GM12864 (cell line): ENCODE measurements at regions not wholly inside any gene's neighbourhood (a gene's known extent, or its start where the extent isn't known, plus 50 kb on each side); places are given as distances from the start of the nearest gene placed in this dataset.
A peak's percentile ranks its signal among the peaks of the same experiment; 100 is the strongest.
"Not testable (repeated sequence)": the region's sequence is repeated elsewhere in the genome, so short reads cannot be mapped to it uniquely, and the experiment has no call there.

ENCODE experiments used
- DNase-seq: peaks from one replicate; pipeline ENCODE4 v3.0.0-alpha.2; 2011; ENCODE audit warnings: low read depth
- H3K4me3 ChIP-seq: 2 replicates; pipeline ENCODE4 v1.5.1; 2011; ENCODE audit warnings: mild to moderate bottlenecking, low read depth, low read length, control low read depth
- TF ChIP-seq, protein P1 (sequence below): IDR thresholded peaks from 2 replicates; pipeline ENCODE4 v1.5.1; 2011; ENCODE audit warnings: low read depth, mild to moderate bottlenecking, moderate library complexity, low read length, control low read depth, inconsistent platforms; ENCODE audit errors: missing control alignments

DNA sequence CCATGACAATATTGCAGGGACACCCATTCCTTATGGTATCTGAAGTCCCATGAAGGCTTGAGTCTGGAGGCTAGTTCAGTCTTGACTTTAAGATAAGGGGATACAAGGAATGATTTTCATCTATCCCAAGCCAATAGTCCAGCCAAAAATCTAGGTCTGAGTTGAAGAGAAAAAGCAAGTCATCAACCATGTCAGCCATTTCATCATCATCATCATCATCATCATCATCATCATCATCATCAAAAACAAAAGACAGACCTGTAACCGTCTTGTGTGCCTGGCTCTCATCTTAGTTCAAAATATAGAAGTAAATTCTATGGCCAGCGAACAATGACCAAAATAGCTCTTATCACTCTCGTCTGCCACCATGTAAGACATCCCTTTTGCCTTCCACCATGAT, 59.5 kb upstream of the FAM90A26 start:
- DNase-seq, H3K4me3 ChIP-seq: not testable (repeated sequence)

DNA sequence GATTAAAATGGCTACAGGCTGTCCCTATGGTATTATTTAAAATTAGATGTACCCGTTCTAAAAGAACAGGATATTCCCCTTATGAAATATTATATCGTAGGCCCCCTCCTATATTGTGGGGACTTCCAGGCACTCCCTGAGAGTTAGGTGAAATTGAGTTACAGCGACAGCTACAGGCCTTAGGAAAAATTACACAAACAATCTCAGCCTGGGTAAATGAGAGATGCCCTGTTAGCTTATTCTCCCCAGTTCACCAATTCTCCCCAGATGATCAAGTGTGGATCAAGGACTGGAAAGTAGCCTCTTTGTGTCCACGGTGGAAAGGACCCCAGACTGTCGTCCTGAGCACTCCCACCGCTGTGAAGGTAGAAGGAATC, 67.1 kb upstream of the FAM90A26 start:
- not testable (repeated sequence) for H3K4me3 ChIP-seq, DNase-seq
- TF ChIP-seq, protein P1, sequence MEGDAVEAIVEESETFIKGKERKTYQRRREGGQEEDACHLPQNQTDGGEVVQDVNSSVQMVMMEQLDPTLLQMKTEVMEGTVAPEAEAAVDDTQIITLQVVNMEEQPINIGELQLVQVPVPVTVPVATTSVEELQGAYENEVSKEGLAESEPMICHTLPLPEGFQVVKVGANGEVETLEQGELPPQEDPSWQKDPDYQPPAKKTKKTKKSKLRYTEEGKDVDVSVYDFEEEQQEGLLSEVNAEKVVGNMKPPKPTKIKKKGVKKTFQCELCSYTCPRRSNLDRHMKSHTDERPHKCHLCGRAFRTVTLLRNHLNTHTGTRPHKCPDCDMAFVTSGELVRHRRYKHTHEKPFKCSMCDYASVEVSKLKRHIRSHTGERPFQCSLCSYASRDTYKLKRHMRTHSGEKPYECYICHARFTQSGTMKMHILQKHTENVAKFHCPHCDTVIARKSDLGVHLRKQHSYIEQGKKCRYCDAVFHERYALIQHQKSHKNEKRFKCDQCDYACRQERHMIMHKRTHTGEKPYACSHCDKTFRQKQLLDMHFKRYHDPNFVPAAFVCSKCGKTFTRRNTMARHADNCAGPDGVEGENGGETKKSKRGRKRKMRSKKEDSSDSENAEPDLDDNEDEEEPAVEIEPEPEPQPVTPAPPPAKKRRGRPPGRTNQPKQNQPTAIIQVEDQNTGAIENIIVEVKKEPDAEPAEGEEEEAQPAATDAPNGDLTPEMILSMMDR = peak; percentile 11

DNA sequence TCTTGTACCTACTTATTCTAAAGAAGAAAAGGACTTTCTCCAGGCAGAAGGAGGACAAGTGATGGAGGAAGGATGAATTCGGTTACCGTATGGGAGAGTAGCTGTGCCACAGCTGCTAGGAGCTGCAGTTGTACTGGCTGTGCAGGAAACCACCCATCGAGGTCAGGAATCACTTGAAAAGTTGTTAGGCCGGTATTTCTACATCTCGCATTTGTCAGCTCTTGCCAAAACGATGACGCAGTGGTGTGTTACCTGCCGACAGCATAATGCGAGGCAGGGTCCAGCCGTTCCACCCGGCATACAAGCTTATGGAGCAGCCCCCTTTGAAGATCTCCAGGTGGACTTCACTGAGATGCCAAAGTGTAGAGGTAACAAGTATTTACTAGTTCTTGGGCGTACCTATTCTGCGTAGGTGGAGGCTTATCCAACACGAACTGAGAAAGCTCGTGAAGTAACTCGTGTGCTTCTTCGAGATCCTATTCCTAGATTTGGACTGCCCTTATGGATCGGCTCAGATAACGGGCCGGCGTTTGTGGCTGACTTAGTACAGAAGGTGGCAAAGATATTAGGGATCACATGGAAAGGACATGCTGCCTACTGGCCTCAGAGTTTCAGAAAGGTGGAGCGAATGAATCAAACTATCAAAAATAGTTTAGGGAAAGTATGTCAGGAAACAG, 67.6 kb upstream of the FAM90A26 start:
- DNase-seq, H3K4me3 ChIP-seq: not testable (repeated sequence)

DNA sequence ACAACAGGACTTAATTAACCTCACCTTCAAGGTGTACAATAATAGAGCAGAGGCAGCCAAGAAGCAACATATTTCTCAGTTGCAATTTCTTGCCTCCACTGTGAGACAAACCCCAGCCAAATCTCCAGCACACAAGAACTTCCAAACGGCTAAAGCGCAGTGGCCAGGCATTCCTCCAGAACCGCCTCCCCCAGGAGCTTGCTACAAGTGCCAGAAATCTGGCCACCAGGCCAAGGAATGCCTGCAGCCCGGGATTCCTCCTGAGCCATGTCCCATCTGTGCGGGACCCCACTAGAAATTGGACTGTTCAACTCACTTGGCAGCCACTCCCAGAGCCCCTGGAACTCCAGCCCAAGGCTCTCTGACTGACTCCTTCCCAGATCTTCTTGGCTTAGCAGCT, 73.9 kb upstream of the FAM90A26 start:
- DNase-seq, H3K4me3 ChIP-seq: not testable (repeated sequence)

DNA sequence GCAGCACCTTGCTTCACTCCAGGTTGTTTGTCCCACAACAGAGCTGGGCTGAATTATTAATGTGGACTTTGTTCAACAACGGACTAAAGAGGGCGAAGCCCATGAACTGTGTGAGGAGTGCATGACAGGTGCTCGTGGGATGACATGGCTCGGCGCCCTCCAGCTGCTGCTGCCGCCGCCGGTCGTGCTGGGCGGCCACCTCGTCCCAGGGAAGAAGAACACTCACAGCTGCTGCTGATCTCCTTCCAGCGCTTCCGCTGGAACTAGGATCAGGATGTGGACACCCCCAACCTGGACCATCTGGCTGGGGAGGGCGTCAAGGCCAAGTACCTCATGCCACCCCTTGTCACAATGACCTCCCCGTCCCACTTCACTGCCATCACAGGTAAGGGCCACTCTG, 91.4 kb upstream of the FAM90A26 start:
- DNase-seq, H3K4me3 ChIP-seq: not testable (repeated sequence)

DNA sequence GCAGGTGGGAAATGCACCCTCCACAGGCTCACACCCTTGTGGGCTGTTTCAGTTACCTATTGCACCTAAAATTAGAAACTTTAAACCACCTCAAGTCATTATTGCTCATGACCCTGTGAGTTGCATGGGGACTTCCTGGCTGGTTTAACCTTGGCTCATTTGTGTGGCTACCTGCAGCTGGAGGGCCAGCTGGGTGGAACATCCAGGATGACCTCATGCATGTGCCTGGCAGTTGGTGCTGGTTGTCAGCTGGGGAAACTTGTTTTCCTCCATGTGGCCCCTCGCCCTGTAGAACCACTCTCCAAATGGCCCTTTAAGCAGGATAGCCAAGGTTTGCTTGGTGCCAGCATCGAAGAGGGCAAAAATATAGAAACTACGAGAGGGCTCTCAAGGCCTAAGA, 93.2 kb upstream of the FAM90A26 start:
- DNase-seq, H3K4me3 ChIP-seq: not testable (repeated sequence)

DNA sequence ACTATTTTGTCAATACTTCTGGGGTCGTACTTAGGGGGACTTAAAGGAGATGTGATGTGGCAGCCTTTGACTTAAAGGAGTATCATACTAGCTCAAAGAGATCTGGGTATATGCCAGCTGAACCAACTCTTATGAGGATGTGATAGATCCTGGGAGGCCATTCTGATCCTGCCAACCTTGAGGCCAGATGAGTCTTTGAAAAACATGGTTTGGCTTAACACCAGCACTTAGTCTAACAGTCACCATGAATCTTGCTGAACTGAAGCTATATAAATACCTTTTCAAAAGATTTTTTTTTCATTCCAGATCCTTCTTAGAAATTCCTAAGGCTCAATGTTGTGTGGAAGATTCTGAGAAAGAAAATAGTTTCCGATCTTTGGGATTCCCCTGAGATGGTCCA, 93.7 kb upstream of the FAM90A26 start:
- not testable (repeated sequence) for H3K4me3 ChIP-seq, DNase-seq

DNA sequence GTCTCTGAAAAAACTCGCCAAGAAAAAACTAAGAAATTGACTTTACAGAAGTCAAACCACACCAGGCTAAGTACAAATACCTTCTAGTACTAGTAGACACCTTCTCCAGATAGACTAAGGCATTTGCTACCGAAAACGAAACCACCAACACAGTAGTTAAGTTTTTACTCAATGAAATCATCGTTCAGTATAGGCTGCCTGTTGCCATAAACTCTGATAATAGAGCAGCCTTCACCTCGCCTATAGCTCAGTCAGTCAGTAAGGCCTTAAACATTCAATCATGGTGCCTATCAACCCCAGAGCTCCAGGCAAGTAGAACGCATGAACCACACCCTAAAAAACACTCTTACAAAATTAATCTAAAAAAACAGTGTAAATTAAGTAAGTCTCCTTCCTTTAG, 96.8 kb upstream of the FAM90A26 start:
- H3K4me3 ChIP-seq, DNase-seq: not testable (repeated sequence)

DNA sequence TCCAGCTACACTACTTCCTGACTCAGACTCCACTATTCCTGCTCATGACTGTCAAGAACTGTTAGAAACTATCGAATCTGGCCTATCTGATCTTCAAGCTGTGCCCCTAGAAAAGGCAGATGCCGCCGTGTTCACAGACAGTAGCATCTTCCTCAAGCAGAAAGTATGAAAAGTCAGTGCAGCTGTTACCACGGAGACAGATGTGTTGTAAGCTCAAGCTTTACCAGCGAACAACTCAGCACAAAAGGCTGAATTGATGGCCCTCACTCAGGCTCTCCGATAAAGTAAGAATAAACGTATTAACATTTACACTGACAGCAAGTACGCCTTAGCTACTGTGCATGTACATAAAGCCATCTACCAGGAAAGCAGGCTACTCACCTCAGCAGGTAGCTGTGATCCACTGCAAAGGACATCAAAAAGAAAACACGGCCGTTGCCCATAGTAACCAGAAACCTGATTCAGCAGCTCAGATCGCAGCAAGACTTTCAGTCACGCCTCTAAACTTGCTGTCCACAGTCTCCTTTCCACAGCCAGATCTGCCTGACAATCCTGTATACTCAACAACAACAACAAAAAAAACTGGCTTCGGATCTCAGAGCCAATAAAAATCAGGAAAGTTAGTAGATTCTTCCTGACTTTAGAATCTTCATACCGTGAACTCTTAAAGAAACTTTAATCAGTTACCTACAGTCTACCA, 97.5 kb upstream of the FAM90A26 start:
- DNase-seq, H3K4me3 ChIP-seq: not testable (repeated sequence)

DNA sequence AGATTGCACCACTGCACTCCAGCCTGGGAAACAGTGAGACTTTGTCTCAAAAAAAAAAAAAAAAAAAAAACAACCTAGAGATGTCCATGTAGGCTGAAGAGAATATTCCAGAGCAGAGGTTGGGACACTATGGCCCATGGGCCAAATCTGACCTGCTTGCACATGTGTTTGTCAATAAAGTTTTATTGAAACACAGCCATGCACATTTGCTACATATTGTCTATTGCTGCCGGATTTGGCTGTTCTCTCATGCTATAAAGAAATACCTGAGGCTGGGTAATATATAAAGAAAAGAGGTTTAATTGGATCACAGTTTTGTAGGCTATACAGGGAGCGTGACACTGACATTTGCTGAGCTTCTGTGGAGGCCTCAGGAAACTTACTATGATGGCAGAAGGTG, 102.3 kb upstream of the FAM90A26 start:
- H3K4me3 ChIP-seq, DNase-seq: not testable (repeated sequence)

DNA sequence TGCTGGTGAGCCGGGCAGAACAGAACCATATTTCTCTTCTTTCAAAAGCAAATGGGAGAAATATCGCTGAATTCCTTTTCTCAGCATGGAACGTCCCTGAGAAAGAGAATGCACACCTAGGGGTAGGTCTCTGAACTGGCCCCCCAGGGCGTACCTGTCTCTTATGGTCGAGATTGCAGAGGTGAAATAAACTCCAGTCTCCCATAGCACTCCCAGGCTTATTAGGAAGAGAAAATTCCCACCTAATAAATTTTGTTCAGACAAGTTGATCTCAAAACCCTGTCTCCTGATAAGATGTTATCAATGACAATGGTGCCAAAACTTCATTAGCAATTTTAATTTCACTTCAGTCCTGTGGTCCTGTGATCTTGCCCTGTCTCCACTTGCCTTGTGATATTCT, 106.6 kb upstream of the FAM90A26 start:
- H3K4me3 ChIP-seq, DNase-seq: not testable (repeated sequence)

DNA sequence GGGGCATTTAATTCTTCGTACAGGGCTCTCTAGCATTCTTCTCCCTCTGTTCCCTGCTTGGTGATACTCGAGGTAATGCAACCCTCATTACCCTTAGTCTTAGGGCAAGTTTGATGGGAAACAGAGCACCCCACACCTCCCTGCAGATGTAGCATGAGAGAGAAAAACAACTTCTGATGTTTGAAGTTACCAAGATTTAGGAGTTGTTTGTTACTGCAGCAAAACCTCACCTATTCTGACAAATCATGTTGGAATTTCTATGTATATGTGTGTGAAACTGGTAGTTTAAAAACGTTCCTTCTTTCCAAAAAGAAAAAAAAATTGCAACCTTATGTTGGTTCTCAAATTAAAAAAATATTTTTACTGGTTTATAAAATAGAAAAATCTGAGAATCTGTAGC, 145.3 kb upstream of the FAM90A26 start:
- DNase-seq, H3K4me3 ChIP-seq: not testable (repeated sequence)

DNA sequence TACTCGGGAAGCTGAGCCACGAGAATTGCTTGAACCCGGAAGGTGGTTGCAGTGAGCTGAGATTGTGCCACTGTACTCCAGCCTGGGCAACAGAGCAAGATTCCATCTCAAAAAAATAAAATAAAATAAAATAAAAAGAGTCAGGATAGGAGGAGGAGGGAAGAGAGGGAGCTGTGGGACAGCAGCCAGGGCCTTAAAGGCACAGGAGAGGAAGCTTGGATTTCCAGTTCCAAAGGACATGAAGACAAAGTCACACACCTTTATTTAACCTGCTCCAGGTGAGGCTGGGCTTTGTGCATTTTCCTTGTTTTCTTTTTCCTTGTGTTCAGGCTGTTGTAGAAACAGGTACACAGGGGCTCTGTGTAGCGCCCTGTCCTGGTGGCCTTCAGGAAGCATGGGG, 138.2 kb upstream of the HMX1 start:
- DNase-seq, H3K4me3 ChIP-seq: not testable (repeated sequence)

DNA sequence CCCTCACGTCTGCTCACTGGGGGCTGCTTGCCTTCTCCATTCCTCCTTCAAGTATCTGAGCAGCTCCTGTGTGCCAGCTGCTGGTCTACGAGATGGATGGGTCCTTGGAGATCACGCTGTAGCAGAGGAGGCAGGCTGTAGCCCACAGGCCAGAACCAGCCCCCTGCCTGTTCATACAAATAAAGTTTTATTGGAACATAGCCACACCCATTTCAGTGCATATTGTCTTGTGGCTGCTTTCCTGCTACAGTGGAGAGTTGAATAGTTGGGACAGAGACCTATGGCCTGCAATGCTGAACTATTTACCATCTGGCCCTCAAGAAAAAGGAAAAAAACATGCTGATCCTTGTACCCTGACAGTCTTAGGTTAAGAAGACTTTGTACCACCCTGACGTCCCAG, 136.8 kb upstream of the HMX1 start:
- not testable (repeated sequence) for DNase-seq, H3K4me3 ChIP-seq

DNA sequence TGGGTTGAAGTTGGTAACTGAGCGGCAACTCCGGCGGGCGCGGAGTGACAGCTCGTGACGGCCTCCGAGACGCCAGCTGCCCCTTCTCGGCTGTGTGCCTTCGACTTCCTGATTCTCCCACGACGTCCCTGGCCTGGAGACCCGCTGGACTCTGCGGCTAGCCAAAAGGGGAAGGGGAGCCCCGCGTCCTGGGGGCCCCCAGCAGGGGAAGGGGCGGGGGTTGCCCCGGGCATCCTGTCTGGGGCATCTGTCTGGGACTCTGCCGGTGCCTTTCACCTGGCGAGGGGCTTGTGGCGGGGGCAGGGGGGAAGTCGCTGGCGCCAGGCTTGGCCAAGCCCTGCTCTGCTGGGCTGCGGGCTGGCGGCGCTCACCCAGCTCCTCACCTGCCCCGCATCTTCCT, 129.5 kb upstream of the HMX1 start:
- not testable (repeated sequence) for H3K4me3 ChIP-seq, DNase-seq
